ENCODE measurements at regions not wholly inside any gene's neighbourhood (a gene's known extent, or its start where the extent isn't known, plus 50 kb on each side); places are given as distances from the start of the nearest gene placed in this dataset.

- TF ChIP-seq, protein P1, sequence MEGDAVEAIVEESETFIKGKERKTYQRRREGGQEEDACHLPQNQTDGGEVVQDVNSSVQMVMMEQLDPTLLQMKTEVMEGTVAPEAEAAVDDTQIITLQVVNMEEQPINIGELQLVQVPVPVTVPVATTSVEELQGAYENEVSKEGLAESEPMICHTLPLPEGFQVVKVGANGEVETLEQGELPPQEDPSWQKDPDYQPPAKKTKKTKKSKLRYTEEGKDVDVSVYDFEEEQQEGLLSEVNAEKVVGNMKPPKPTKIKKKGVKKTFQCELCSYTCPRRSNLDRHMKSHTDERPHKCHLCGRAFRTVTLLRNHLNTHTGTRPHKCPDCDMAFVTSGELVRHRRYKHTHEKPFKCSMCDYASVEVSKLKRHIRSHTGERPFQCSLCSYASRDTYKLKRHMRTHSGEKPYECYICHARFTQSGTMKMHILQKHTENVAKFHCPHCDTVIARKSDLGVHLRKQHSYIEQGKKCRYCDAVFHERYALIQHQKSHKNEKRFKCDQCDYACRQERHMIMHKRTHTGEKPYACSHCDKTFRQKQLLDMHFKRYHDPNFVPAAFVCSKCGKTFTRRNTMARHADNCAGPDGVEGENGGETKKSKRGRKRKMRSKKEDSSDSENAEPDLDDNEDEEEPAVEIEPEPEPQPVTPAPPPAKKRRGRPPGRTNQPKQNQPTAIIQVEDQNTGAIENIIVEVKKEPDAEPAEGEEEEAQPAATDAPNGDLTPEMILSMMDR (conservative IDR thresholded peaks at IDR 0.05 in 1 of 2, IDR thresholded peaks at IDR 0.05 in 1 of 2; ENCODE audit: low read depth in 1 of 2, low read length in 2 of 2), result no peak
- TF ChIP-seq EZH2 (IDR thresholded peaks at IDR 0.05; ENCODE audit: low read length, missing control alignments), result no peak
Measured at GRCh38 chr3:159786489-159787177, 202.0 kb upstream of the IL12A start.
